HEK293 (cell line): ENCODE measurements at regions not wholly inside any gene's neighbourhood (a gene's known extent, or its start where the extent isn't known, plus 50 kb on each side); places are given as distances from the start of the nearest gene placed in this dataset.

Source experiments
- CTCF ChIA-PET: fragments of 350-600 bp; formaldehyde crosslinking; extraction: SDS; loops from one replicate; lab custom pipeline; 2021; ENCODE audit warnings: antibody characterized with exemption; lab: Yijun Ruan, JAX
- POLR2A ChIA-PET: fragments of 300-600 bp; formaldehyde crosslinking; extraction: SDS; loops from one replicate; lab custom pipeline; 2020; ENCODE audit warnings: antibody characterized with exemption, inconsistent platforms; lab: Yijun Ruan, JAX
- H3K27ac ChIP-seq: fragments of 200-500 bp; sonication (Bioruptor generic); 2 replicates; pipeline ENCODE4 v1.5.1; 2014; ENCODE audit warnings: low read depth, low read length, control low read depth, inconsistent platforms; ENCODE audit errors: extremely low read depth
- H3K36me3 ChIP-seq, 2 experiments: fragments of 200-500 bp in 1 of 2; sonication (Bioruptor generic) in 1 of 2; 1 replicate in 1 of 2; 2 replicates in 1 of 2; pipeline ENCODE4 v1.5.1; 2014 to 2017; ENCODE audit warnings: inconsistent platforms in 2 of 2, low read length in 2 of 2; ENCODE audit not compliant: control insufficient read depth in 2 of 2, insufficient read depth in 1 of 2
- H3K4me1 ChIP-seq: fragments of 200-500 bp; sonication (Bioruptor generic); 2 replicates; pipeline ENCODE4 v1.5.1; 2014; ENCODE audit warnings: mild to moderate bottlenecking, low read length, inconsistent platforms; ENCODE audit not compliant: control insufficient read depth, insufficient read depth
- H3K4me3 ChIP-seq: 2 replicates; pipeline ENCODE4 v1.5.1; 2011; ENCODE audit warnings: low read depth, mild to moderate bottlenecking, control low read depth, low read length, moderate library complexity
- H3K9me3 ChIP-seq: fragments of 200-500 bp; sonication (Bioruptor generic); 2 replicates; pipeline ENCODE4 v1.5.1; 2014; ENCODE audit warnings: low read depth, low read length, inconsistent platforms; ENCODE audit not compliant: control insufficient read depth, insufficient read depth
- GLI2 ChIP-seq: fragments of 450-650 bp; formaldehyde crosslinking; IDR thresholded peaks from 2 replicates; pipeline ENCODE4; 2017; ENCODE audit warnings: missing biosample characterization, missing genetic modification characterization, low read depth, borderline replicate concordance
- HOXA7 ChIP-seq: sonication (generic); formaldehyde crosslinking; IDR thresholded peaks from 2 replicates; pipeline ENCODE4 v1.8.1; 2022; ENCODE audit warnings: missing genetic modification reagents, borderline replicate concordance
- OSR2 ChIP-seq: fragments of 450-650 bp; formaldehyde crosslinking; IDR thresholded peaks from 2 replicates; pipeline ENCODE4 v1.5.1; 2016; ENCODE audit warnings: missing biosample characterization, missing genetic modification characterization
- PATZ1 ChIP-seq: fragments of 450-650 bp; formaldehyde crosslinking; IDR thresholded peaks from 2 replicates; pipeline ENCODE4 v1.5.1; 2016; ENCODE audit warnings: missing biosample characterization, missing genetic modification characterization
- PRDM10 ChIP-seq: fragments of 450-650 bp; formaldehyde crosslinking; IDR thresholded peaks from 2 replicates; pipeline ENCODE4 v1.5.1; 2016; ENCODE audit warnings: missing biosample characterization, missing genetic modification characterization
- RBAK ChIP-seq: fragments of 450-650 bp; formaldehyde crosslinking; IDR thresholded peaks from 2 replicates; pipeline ENCODE4 v1.5.1; 2016; ENCODE audit warnings: missing biosample characterization, missing genetic modification characterization
- SALL2 ChIP-seq: fragments of 450-650 bp; formaldehyde crosslinking; IDR thresholded peaks from 2 replicates; pipeline ENCODE4 v1.5.0; 2017; ENCODE audit warnings: missing biosample characterization, mild to moderate bottlenecking, missing genetic modification characterization, borderline replicate concordance
- ZBTB6 ChIP-seq: fragments of 450-650 bp; formaldehyde crosslinking; IDR thresholded peaks from 2 replicates; pipeline ENCODE4 v1.5.1; 2017; ENCODE audit warnings: missing biosample characterization, missing genetic modification characterization
- ZNF10 ChIP-seq: fragments of 450-650 bp; formaldehyde crosslinking; IDR thresholded peaks from 2 replicates; pipeline ENCODE4 v1.5.1; 2017; ENCODE audit warnings: missing biosample characterization, missing genetic modification characterization
- ZNF114 ChIP-seq: fragments of 450-650 bp; formaldehyde crosslinking; IDR thresholded peaks from 2 replicates; pipeline ENCODE4 v1.5.0; 2017; ENCODE audit warnings: missing biosample characterization, missing genetic modification characterization
- ZNF155 ChIP-seq: fragments of 450-650 bp; formaldehyde crosslinking; IDR thresholded peaks from 2 replicates; pipeline ENCODE4 v1.5.1; 2016; ENCODE audit warnings: missing biosample characterization, missing genetic modification characterization
- ZNF19 ChIP-seq: fragments of 450-650 bp; formaldehyde crosslinking; IDR thresholded peaks from 2 replicates; pipeline ENCODE4; 2016; ENCODE audit warnings: missing biosample characterization, missing genetic modification characterization, low read depth
- ZNF239 ChIP-seq: fragments of 450-650 bp; formaldehyde crosslinking; IDR thresholded peaks from 2 replicates; pipeline ENCODE4 v1.5.1; 2016; ENCODE audit warnings: missing biosample characterization, missing genetic modification characterization
- ZNF248 ChIP-seq: fragments of 450-650 bp; formaldehyde crosslinking; IDR thresholded peaks from 2 replicates; pipeline ENCODE4 v1.5.1; 2017; ENCODE audit warnings: missing biosample characterization, missing genetic modification characterization
- ZNF266 ChIP-seq: fragments of 450-650 bp; formaldehyde crosslinking; IDR thresholded peaks from 2 replicates; pipeline ENCODE4 v1.5.1; 2016; ENCODE audit warnings: missing biosample characterization, missing genetic modification characterization, low read depth
- ZNF426 ChIP-seq: fragments of 450-650 bp; formaldehyde crosslinking; IDR thresholded peaks from 2 replicates; pipeline ENCODE4 v1.5.1; 2017; ENCODE audit warnings: missing biosample characterization, missing genetic modification characterization, mild to moderate bottlenecking, inconsistent platforms, moderate library complexity
- ZNF514 ChIP-seq: fragments of 450-650 bp; formaldehyde crosslinking; IDR thresholded peaks from 2 replicates; pipeline ENCODE4 v1.5.1; 2016; ENCODE audit warnings: missing biosample characterization, missing genetic modification characterization
- ZNF623 ChIP-seq: fragments of 450-650 bp; formaldehyde crosslinking; IDR thresholded peaks from 2 replicates; pipeline ENCODE4 v1.5.1; 2016; ENCODE audit warnings: missing biosample characterization, missing genetic modification characterization
- ZNF624 ChIP-seq: fragments of 450-650 bp; formaldehyde crosslinking; IDR thresholded peaks from 2 replicates; pipeline ENCODE4 v1.5.1; 2017; ENCODE audit warnings: missing biosample characterization, missing genetic modification characterization
- ZNF654 ChIP-seq: fragments of 450-650 bp; formaldehyde crosslinking; IDR thresholded peaks from 2 replicates; pipeline ENCODE4 v1.5.1; 2016; ENCODE audit warnings: low read depth, missing biosample characterization, missing genetic modification characterization
- ZSCAN18 ChIP-seq: fragments of 450-650 bp; formaldehyde crosslinking; IDR thresholded peaks from 2 replicates; pipeline ENCODE4 v1.5.1; 2016; ENCODE audit warnings: missing biosample characterization, missing genetic modification characterization
- TF ChIP-seq, protein P1 (sequence below): sonication (generic); formaldehyde crosslinking; IDR thresholded peaks from 2 replicates; pipeline ENCODE4 v1.8.1; 2022; ENCODE audit warnings: mild to moderate bottlenecking, moderate library complexity, missing genetic modification reagents

- no peak for TF ChIP-seq ZNF654 (tag by site-specific recombination)
Observed at GRCh38 chr18:61609131-61609530, 275.9 kb downstream of the CDH20 start (continued).

- Histone ChIP-seq H3K27ac (no peak overlapping the region), H3K4me1 (no peaks in the 10 kb centered on the region; the same call in 1 of the 2 replicates), H3K36me3 (no peaks in the 10 kb centered on the region), H3K9me3 (no peaks in the 10 kb centered on the region; the same call in 1 of the 2 replicates), H3K4me3 (no peak overlapping the region)
- ChIA-PET CTCF (interaction anchor here (0.6 to 1.1 kb wide), 4 partner anchors 26 to 531 kb away, joined by 3 to 4 read pairs (median 4); no protein-coding TSS in a partner anchor), POLR2A (no interaction called here)
- TF ChIP-seq RBAK (tag by site-specific recombination) = no peak
- no peak for TF ChIP-seq ZNF155 (tag by site-specific recombination)
- TF ChIP-seq ZNF624 = no peak
- TF ChIP-seq OSR2 (tag by site-specific recombination) = no peak
- no peak for TF ChIP-seq ZNF19 (tag by site-specific recombination)
- TF ChIP-seq SALL2 (tag by site-specific recombination) = no peak
- no peak for TF ChIP-seq ZNF426 (tag by site-specific recombination)
- TF ChIP-seq ZNF239 (tag by site-specific recombination) = no peak
- TF ChIP-seq PATZ1 (tag by site-specific recombination) = no peak
- no peak for TF ChIP-seq ZNF248 (tag by site-specific recombination)
- TF ChIP-seq ZNF514 (tag by site-specific recombination) = no peak
- no peak for TF ChIP-seq ZNF623 (tag by site-specific recombination)
- no peak for TF ChIP-seq ZNF10 (tag by site-specific recombination)
Observed at GRCh38 chr18:61608316-61608715, 275.1 kb downstream of the CDH20 start.

- Histone ChIP-seq H3K9me3 (no peaks in the 10 kb centered on the region; the same call in 1 of the 2 replicates), H3K4me3 (no peak overlapping the region), H3K36me3 (no peaks in the 10 kb centered on the region), H3K4me1 (no peaks in the 10 kb centered on the region; the same call in 1 of the 2 replicates), H3K27ac (no peak overlapping the region)
- POLR2A ChIA-PET = no interaction called here
- TF ChIP-seq, protein P1, sequence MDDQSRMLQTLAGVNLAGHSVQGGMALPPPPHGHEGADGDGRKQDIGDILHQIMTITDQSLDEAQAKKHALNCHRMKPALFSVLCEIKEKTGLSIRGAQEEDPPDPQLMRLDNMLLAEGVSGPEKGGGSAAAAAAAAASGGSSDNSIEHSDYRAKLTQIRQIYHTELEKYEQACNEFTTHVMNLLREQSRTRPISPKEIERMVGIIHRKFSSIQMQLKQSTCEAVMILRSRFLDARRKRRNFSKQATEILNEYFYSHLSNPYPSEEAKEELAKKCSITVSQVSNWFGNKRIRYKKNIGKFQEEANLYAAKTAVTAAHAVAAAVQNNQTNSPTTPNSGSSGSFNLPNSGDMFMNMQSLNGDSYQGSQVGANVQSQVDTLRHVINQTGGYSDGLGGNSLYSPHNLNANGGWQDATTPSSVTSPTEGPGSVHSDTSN (CRISPR knock-in tag) = no peak
- TF ChIP-seq HOXA7 (no peak), ZNF266 (tag by site-specific recombination) (no peak), ZBTB6 (tag by site-specific recombination) (no peak), PRDM10 (no peak), ZNF114 (tag by site-specific recombination) (no peak), ZSCAN18 (tag by site-specific recombination) (no peak), GLI2 (no peak)
- CTCF ChIA-PET = interaction anchor here (0.6 to 1.1 kb wide), 3 partner anchors 26 to 53 kb away, joined by 3 to 4 read pairs (median 4); no protein-coding TSS in a partner anchor
Observed at GRCh38 chr18:61607867-61608266, 274.6 kb downstream of the CDH20 start.
